Neural cell (in vitro differentiated cells): ENCODE measurements at regions not wholly inside any gene's neighbourhood (a gene's known extent, or its start where the extent isn't known, plus 50 kb on each side); places are given as distances from the start of the nearest gene placed in this dataset.

Experiments
- H2AFZ ChIP-seq: fragments of 200-600, 300-800 bp; sonication (generic), shearing (Covaris generic); 2 replicates; pipeline ENCODE4 v1.6.0; 2014; ENCODE audit warnings: low read depth, mild to moderate bottlenecking, antibody characterized with exemption, low read length, moderate library complexity
- H3F3A ChIP-seq: fragments of 200-600 bp; shearing (Covaris generic); 2 replicates; pipeline ENCODE4 v1.6.1; 2016; ENCODE audit warnings: mild to moderate bottlenecking, moderate library complexity, mixed read lengths, antibody characterized with exemption, low read length; ENCODE audit not compliant: insufficient read depth, poor library complexity, severe bottlenecking
- H3K27ac ChIP-seq: fragments of 200-600, 300-800 bp; sonication (generic), shearing (Covaris generic); 2 replicates; pipeline ENCODE4 v1.5.1; 2014; ENCODE audit warnings: mild to moderate bottlenecking, low read length, moderate library complexity
- H3K27me3 ChIP-seq: fragments of 300-800, 200-600 bp; sonication (generic), shearing (Covaris generic); 2 replicates; pipeline ENCODE4 v1.6.0; 2014; ENCODE audit warnings: mild to moderate bottlenecking, low read depth, low read length, moderate library complexity; ENCODE audit not compliant: insufficient read depth
- H3K36me3 ChIP-seq: fragments of 300-800, 200-600 bp; sonication (generic), shearing (Covaris generic); 2 replicates; pipeline ENCODE4 v1.5.1; 2014; ENCODE audit warnings: mild to moderate bottlenecking, antibody characterized with exemption, low read length, moderate library complexity; ENCODE audit not compliant: insufficient read depth
- H3K4me2 ChIP-seq: fragments of 300-800, 200-600 bp; sonication (generic), shearing (Covaris generic); 2 replicates; pipeline ENCODE4 v1.6.0; 2014; ENCODE audit warnings: mild to moderate bottlenecking, low read length
- H3K4me3 ChIP-seq: fragments of 300-800, 200-600 bp; sonication (generic), shearing (Covaris generic); 2 replicates; pipeline ENCODE4 v1.5.1; 2014; ENCODE audit warnings: mild to moderate bottlenecking, low read length, moderate library complexity
- H3K79me2 ChIP-seq: fragments of 200-600 bp; shearing (Covaris generic); replicated peaks from 2 replicates; pipeline ENCODE4 v1.6.0; 2014; ENCODE audit warnings: mild to moderate bottlenecking, low read length, moderate library complexity; ENCODE audit not compliant: insufficient read depth
- H3K9ac ChIP-seq: fragments of 300-800, 200-600 bp; sonication (generic), shearing (Covaris generic); 2 replicates; pipeline ENCODE4 v1.6.1; 2016; ENCODE audit warnings: mild to moderate bottlenecking, low read length, mixed read lengths
- H3K9me2 ChIP-seq: fragments of 200-600 bp; shearing (Covaris generic); 2 replicates; pipeline ENCODE4 v1.6.1; 2016; ENCODE audit warnings: mild to moderate bottlenecking, low read length, mixed read lengths; ENCODE audit not compliant: insufficient read depth
- H3K9me3 ChIP-seq: fragments of 200-600, 300-800 bp; sonication (generic), shearing (Covaris generic); 2 replicates; pipeline ENCODE4 v1.6.1; 2016; ENCODE audit warnings: mild to moderate bottlenecking, mixed run types, low read length, moderate library complexity, mixed read lengths
- H4K20me1 ChIP-seq: fragments of 200-600 bp; shearing (Covaris generic); 2 replicates; pipeline ENCODE4 v1.6.1; 2016; ENCODE audit warnings: mild to moderate bottlenecking, mixed run types; ENCODE audit not compliant: insufficient read depth
- EP300 ChIP-seq: fragments of 450-650 bp; conservative IDR thresholded peaks from 2 replicates; pipeline ENCODE4 v1.6.1; 2014; ENCODE audit warnings: antibody characterized with exemption, mild to moderate bottlenecking, moderate library complexity; ENCODE audit not compliant: poor library complexity, severe bottlenecking
- EZH2 ChIP-seq: fragments of 200-600, 300-800 bp; shearing (Covaris generic), sonication (generic); IDR thresholded peaks from 2 replicates; pipeline ENCODE4 v1.6.1; 2014; ENCODE audit warnings: antibody characterized with exemption, low read length, borderline replicate concordance, mild to moderate bottlenecking; ENCODE audit not compliant: insufficient read depth, poor library complexity, severe bottlenecking
- MXI1 ChIP-seq: fragments of 450-650 bp; conservative IDR thresholded peaks from 2 replicates; pipeline ENCODE4 v1.6.1; 2014; ENCODE audit warnings: antibody characterized with exemption, mild to moderate bottlenecking; ENCODE audit not compliant: poor library complexity, severe bottlenecking
- POLR2AphosphoS5 ChIP-seq: IDR thresholded peaks from 2 replicates; pipeline ENCODE4 v1.6.1; 2012
- RAD21 ChIP-seq: fragments of 450-650 bp; conservative IDR thresholded peaks from 2 replicates; pipeline ENCODE4 v1.6.1; 2014; ENCODE audit warnings: antibody characterized with exemption, mild to moderate bottlenecking, moderate library complexity
- SMC3 ChIP-seq: fragments of 450-650 bp; conservative IDR thresholded peaks from 2 replicates; pipeline ENCODE4 v1.6.1; 2014; ENCODE audit warnings: antibody characterized with exemption, mild to moderate bottlenecking, moderate library complexity; ENCODE audit not compliant: poor library complexity
- TAF1 ChIP-seq: IDR thresholded peaks from 2 replicates; pipeline ENCODE4 v1.6.1; 2012; ENCODE audit warnings: low read depth
- TF ChIP-seq, protein P1 (sequence below): IDR thresholded peaks from 2 replicates; pipeline ENCODE4 v1.6.1; 2012; ENCODE audit warnings: borderline replicate concordance
- TF ChIP-seq, protein P2 (sequence below): fragments of 450-650 bp; IDR thresholded peaks from 2 replicates; pipeline ENCODE4 v1.5.1; 2014; ENCODE audit warnings: antibody characterized with exemption, mild to moderate bottlenecking, moderate library complexity; ENCODE audit not compliant: poor library complexity, severe bottlenecking

DNA sequence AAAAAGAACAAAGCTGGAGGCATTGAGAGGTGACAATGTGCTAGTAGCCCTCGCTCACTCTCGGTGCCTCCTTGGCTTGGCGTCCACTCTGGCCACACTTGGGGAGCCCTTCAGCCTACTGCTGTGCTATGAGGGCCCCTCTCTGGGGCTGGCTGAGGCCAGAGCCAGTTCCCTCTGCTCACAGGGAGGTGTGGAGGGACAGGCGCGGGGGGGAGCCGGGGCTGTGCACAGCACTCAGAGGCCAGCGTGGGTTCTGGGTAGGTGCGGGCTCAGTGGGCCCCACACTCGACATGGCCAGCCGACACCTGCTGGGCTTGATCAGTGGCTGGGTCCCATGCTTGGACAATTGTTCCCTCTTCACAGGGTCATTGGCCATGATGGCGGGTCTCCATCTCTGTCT lies 202.5 kb upstream of the GRAMD2B start:
- no peaks in the 10 kb centered on the region for H3K27me3 ChIP-seq
- H3K79me2 ChIP-seq: no peaks in the 10 kb centered on the region
- H3K9me3 ChIP-seq: no peaks in the 10 kb centered on the region
- H3K9me2 ChIP-seq: no peaks in the 10 kb centered on the region
- H3F3A ChIP-seq: no peaks in the 10 kb centered on the region
- no peak overlapping the region for H3K4me3 ChIP-seq
- TF ChIP-seq RAD21 (no peak), MXI1 (no peak), SMC3 (no peak), EP300 (no peak), EZH2 (no peak), POLR2AphosphoS5 (no peak), TAF1 (no peak)
- TF ChIP-seq, protein P1, sequence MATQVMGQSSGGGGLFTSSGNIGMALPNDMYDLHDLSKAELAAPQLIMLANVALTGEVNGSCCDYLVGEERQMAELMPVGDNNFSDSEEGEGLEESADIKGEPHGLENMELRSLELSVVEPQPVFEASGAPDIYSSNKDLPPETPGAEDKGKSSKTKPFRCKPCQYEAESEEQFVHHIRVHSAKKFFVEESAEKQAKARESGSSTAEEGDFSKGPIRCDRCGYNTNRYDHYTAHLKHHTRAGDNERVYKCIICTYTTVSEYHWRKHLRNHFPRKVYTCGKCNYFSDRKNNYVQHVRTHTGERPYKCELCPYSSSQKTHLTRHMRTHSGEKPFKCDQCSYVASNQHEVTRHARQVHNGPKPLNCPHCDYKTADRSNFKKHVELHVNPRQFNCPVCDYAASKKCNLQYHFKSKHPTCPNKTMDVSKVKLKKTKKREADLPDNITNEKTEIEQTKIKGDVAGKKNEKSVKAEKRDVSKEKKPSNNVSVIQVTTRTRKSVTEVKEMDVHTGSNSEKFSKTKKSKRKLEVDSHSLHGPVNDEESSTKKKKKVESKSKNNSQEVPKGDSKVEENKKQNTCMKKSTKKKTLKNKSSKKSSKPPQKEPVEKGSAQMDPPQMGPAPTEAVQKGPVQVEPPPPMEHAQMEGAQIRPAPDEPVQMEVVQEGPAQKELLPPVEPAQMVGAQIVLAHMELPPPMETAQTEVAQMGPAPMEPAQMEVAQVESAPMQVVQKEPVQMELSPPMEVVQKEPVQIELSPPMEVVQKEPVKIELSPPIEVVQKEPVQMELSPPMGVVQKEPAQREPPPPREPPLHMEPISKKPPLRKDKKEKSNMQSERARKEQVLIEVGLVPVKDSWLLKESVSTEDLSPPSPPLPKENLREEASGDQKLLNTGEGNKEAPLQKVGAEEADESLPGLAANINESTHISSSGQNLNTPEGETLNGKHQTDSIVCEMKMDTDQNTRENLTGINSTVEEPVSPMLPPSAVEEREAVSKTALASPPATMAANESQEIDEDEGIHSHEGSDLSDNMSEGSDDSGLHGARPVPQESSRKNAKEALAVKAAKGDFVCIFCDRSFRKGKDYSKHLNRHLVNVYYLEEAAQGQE: no peak
- TF ChIP-seq, protein P2, sequence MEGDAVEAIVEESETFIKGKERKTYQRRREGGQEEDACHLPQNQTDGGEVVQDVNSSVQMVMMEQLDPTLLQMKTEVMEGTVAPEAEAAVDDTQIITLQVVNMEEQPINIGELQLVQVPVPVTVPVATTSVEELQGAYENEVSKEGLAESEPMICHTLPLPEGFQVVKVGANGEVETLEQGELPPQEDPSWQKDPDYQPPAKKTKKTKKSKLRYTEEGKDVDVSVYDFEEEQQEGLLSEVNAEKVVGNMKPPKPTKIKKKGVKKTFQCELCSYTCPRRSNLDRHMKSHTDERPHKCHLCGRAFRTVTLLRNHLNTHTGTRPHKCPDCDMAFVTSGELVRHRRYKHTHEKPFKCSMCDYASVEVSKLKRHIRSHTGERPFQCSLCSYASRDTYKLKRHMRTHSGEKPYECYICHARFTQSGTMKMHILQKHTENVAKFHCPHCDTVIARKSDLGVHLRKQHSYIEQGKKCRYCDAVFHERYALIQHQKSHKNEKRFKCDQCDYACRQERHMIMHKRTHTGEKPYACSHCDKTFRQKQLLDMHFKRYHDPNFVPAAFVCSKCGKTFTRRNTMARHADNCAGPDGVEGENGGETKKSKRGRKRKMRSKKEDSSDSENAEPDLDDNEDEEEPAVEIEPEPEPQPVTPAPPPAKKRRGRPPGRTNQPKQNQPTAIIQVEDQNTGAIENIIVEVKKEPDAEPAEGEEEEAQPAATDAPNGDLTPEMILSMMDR: no peak
- H2AFZ ChIP-seq: no peak overlapping the region
- no peak overlapping the region for H3K9ac ChIP-seq
- H3K36me3 ChIP-seq: no peaks in the 10 kb centered on the region
- H4K20me1 ChIP-seq: no peaks in the 10 kb centered on the region
- no peak overlapping the region for H3K27ac ChIP-seq
- H3K4me2 ChIP-seq: no peak overlapping the region

DNA sequence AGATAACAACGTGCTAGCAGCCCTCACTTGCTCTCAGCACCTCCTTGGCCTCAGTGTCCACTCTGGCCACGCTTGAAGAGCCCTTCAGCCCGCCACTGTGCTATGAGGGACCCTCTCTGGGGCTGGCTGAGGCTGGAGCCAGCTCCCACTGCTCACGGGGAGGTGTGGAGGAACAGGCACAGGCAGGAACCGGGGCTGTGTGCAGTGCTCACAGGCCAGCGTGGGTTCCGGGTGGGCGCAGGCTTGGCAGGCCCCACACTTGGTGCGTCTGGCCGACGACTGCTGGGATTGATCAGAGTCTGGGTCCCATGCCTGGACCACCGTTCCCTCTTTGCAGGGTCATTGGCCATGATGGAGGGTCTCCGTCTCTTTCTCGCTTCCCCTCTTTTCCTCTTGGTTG lies 194.3 kb upstream of the GRAMD2B start:
- no peaks in the 10 kb centered on the region for H3K9me3 ChIP-seq
- no peaks in the 10 kb centered on the region for H3F3A ChIP-seq
- H3K9me2 ChIP-seq: no peaks in the 10 kb centered on the region
- H3K27me3 ChIP-seq: no peaks in the 10 kb centered on the region
- H3K4me2 ChIP-seq: no peak overlapping the region
- TF ChIP-seq MXI1 (no peak), EP300 (no peak), EZH2 (no peak), RAD21 (no peak), SMC3 (no peak), POLR2AphosphoS5 (no peak), TAF1 (no peak)
- TF ChIP-seq, protein P1: no peak
- no peaks in the 10 kb centered on the region for H3K36me3 ChIP-seq
- H4K20me1 ChIP-seq: no peaks in the 10 kb centered on the region
- no peak overlapping the region for H3K4me3 ChIP-seq
- no peak overlapping the region for H2AFZ ChIP-seq
- no peaks in the 10 kb centered on the region for H3K79me2 ChIP-seq
- H3K27ac ChIP-seq: no peak overlapping the region
- H3K9ac ChIP-seq: no peak overlapping the region
